ENCODE measurements at regions not wholly inside any gene's neighbourhood (a gene's known extent, or its start where the extent isn't known, plus 50 kb on each side); places are given as distances from the start of the nearest gene placed in this dataset.
"Not testable (repeated sequence)": the region's sequence is repeated elsewhere in the genome, so short reads cannot be mapped to it uniquely, and the experiment has no call there.

DNA sequence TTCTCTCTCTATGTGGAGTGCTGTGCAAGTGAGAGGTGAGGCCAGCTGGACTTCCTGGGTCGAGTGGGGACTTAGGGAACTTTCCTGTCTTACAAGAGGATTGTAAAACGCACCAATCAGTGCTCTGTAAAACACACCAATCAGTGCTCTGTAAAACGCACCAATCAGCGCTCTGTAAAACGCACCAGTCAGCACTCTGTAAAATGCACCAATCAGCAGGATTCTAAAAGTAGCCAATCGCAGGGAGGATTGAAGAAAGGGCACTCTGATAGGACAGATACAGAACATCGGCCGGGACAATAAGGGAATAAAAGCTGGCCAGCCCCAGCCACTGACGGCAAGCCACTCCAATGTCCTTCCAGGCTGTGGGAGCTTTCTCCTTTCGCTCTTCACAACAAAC, 52.0 kb upstream of the PTCH1 start:
- TF ChIP-seq, protein P1, sequence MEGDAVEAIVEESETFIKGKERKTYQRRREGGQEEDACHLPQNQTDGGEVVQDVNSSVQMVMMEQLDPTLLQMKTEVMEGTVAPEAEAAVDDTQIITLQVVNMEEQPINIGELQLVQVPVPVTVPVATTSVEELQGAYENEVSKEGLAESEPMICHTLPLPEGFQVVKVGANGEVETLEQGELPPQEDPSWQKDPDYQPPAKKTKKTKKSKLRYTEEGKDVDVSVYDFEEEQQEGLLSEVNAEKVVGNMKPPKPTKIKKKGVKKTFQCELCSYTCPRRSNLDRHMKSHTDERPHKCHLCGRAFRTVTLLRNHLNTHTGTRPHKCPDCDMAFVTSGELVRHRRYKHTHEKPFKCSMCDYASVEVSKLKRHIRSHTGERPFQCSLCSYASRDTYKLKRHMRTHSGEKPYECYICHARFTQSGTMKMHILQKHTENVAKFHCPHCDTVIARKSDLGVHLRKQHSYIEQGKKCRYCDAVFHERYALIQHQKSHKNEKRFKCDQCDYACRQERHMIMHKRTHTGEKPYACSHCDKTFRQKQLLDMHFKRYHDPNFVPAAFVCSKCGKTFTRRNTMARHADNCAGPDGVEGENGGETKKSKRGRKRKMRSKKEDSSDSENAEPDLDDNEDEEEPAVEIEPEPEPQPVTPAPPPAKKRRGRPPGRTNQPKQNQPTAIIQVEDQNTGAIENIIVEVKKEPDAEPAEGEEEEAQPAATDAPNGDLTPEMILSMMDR (conservative IDR thresholded peaks at IDR 0.05 in 1 of 2, IDR thresholded peaks at IDR 0.05 in 1 of 2; ENCODE audit: extremely low read depth in 1 of 2, insufficient read depth in 1 of 2, low read depth in 1 of 2, low read length in 2 of 2) = not testable (repeated sequence)
- not testable (repeated sequence) for TF ChIP-seq EZH2 (IDR thresholded peaks at IDR 0.05; ENCODE audit: borderline replicate concordance, low read length)
